B cell (primary cell): ENCODE measurements at regions not wholly inside any gene's neighbourhood (a gene's known extent, or its start where the extent isn't known, plus 50 kb on each side); places are given as distances from the start of the nearest gene placed in this dataset.

Experiments
- ATAC-seq: fragments of 200-7000 bp; cut with Tn5 transposase; one replicate; pipeline ENCODE4 v1.10.0; 2021; ENCODE audit warnings: low read depth, mild to moderate bottlenecking, moderate number of reproducible peaks, moderate library complexity
- CTCF ChIA-PET: fragments of 350-600 bp; sonication (Branson Sonifier 250); formaldehyde crosslinking; loops from one replicate; lab custom pipeline; 2021; ENCODE audit warnings: antibody characterized with exemption, inconsistent platforms; lab: Charles Lee
- POLR2A ChIA-PET: fragments of 350-600 bp; sonication (Branson Sonifier 250); formaldehyde crosslinking; loops from one replicate; lab custom pipeline; 2021; ENCODE audit warnings: antibody characterized with exemption; lab: Charles Lee
- DNase-seq: peaks from one replicate; pipeline ENCODE4 v3.0.0; 2013
- H2AFZ ChIP-seq: 2 replicates; pipeline ENCODE4 v1.6.1; 2012; ENCODE audit warnings: mild to moderate bottlenecking, low read depth, low read length; ENCODE audit not compliant: insufficient read depth, poor library complexity, severe bottlenecking
- H3K27ac ChIP-seq, 2 donors: 1 replicate in 1 of 2; 2 replicates in 1 of 2; pipeline ENCODE4 v1.5.1; 2012 to 2013; ENCODE audit warnings: low read length in 2 of 2, mild to moderate bottlenecking in 2 of 2, moderate library complexity in 1 of 2
- H3K27me3 ChIP-seq, 4 experiments: fragments of 200-600 bp in 1 of 4; sonication (generic) in 1 of 4; replicated peaks in 1 of 4; 1 replicate in 2 of 4; 2 replicates in 2 of 4; pipeline versions ENCODE4 v1.6.1 to v1.7.0; 2013 to 2016; ENCODE audit warnings: low read length in 3 of 4, mild to moderate bottlenecking in 2 of 4, mixed read lengths in 1 of 4, moderate library complexity in 1 of 4; ENCODE audit not compliant: insufficient read depth in 4 of 4, control insufficient read depth in 3 of 4; ENCODE audit errors: control extremely low read depth in 1 of 4
- H3K36me3 ChIP-seq, 2 experiments: replicated peaks in 1 of 2; 1 replicate in 1 of 2; 2 replicates in 1 of 2; pipeline versions ENCODE4 v1.6.1 to v1.7.1; 2013; ENCODE audit warnings: low read length in 1 of 2; ENCODE audit not compliant: insufficient read depth in 2 of 2, control insufficient read depth in 1 of 2; ENCODE audit errors: control extremely low read depth in 1 of 2, extremely low read depth in 1 of 2
- H3K4me1 ChIP-seq, 2 donors: fragments of 200-600 bp in 1 of 2; sonication (generic) in 1 of 2; 1 replicate in 1 of 2; 2 replicates in 1 of 2; pipeline versions ENCODE4 v1.5.1 to v1.6.1; 2013 to 2017; ENCODE audit warnings: low read length in 2 of 2; ENCODE audit not compliant: control insufficient read depth in 2 of 2, insufficient read depth in 2 of 2
- H3K4me2 ChIP-seq: replicated peaks from 2 replicates; pipeline ENCODE3; 2012; ENCODE audit warnings: mild to moderate bottlenecking, low read depth, low read length; ENCODE audit not compliant: poor library complexity, severe bottlenecking
- H3K4me3 ChIP-seq, 5 experiments: fragments of 200-600 bp in 1 of 5; sonication (generic) in 1 of 5; 1 replicate in 3 of 5; 2 replicates in 2 of 5; pipeline versions ENCODE4 v1.5.1 to v1.7.0; 2011 to 2016; ENCODE audit warnings: low read length in 4 of 5, mild to moderate bottlenecking in 4 of 5, low read depth in 2 of 5, control low read depth in 1 of 5, moderate library complexity in 1 of 5; ENCODE audit not compliant: insufficient read depth in 1 of 5; ENCODE audit errors: control extremely low read depth in 1 of 5, extremely low read depth in 1 of 5
- H3K79me2 ChIP-seq: fragments of 200-600 bp; sonication (generic); one replicate; pipeline ENCODE4 v1.6.0; 2016; ENCODE audit warnings: low read length; ENCODE audit not compliant: control insufficient read depth, insufficient read depth
- H3K9ac ChIP-seq: fragments of 200-600 bp; sonication (generic); 2 replicates; pipeline ENCODE4 v1.6.1; 2017; ENCODE audit warnings: mild to moderate bottlenecking, low read length, moderate library complexity
- H3K9me3 ChIP-seq, 3 donors: one replicate each; pipeline versions ENCODE4 v1.6.1 to v1.7.1; 2013; ENCODE audit warnings: low read length in 2 of 3; ENCODE audit not compliant: control insufficient read depth in 2 of 3, insufficient read depth in 1 of 3; ENCODE audit errors: control extremely low read depth in 1 of 3
- H4K20me1 ChIP-seq: 2 replicates; pipeline ENCODE4 v1.6.0; 2012; ENCODE audit warnings: mild to moderate bottlenecking, low read length; ENCODE audit not compliant: insufficient read depth, control insufficient read depth, poor library complexity, severe bottlenecking
- H3K27ac Mint-ChIP-seq: one replicate; pipeline ENCODE4 v1.8.0; 2021; ENCODE audit warnings: mixed read lengths
- H3K27me3 Mint-ChIP-seq: one replicate; pipeline ENCODE4 v1.8.0; 2021; ENCODE audit warnings: mixed read lengths
- H3K4me1 Mint-ChIP-seq: one replicate; pipeline ENCODE4 v1.8.0; 2021; ENCODE audit warnings: mixed read lengths
- H3K4me3 Mint-ChIP-seq: one replicate; pipeline ENCODE4 v1.8.0; 2021; ENCODE audit warnings: mixed read lengths
- H3K9me3 Mint-ChIP-seq: one replicate; pipeline ENCODE4 v1.8.0; 2022; ENCODE audit warnings: mixed read lengths; ENCODE audit not compliant: insufficient read depth
- EZH2 ChIP-seq: IDR thresholded peaks from 2 replicates; pipeline ENCODE4 v1.6.1; 2012; ENCODE audit warnings: borderline replicate concordance, low read depth, mild to moderate bottlenecking, moderate library complexity, low read length; ENCODE audit not compliant: insufficient read depth, poor library complexity, severe bottlenecking
- WGBS: methylation state at CpG from one replicate; pipeline ENCODE4 v1.1.5; 2013; ENCODE audit warnings: missing lambda C conversion rate; ENCODE audit not compliant: insufficient coverage; 5-methylcytosine and 5-hydroxymethylcytosine counted together
- intact Hi-C: fragments of 100-400 bp; cut with micrococcal nuclease; formaldehyde crosslinking; loops from one replicate; pipeline ENCODE4 v1.10.0; 2022
- TF ChIP-seq, protein P1 (sequence below): fragments of 200-600 bp; IDR thresholded peaks from one replicate; pipeline ENCODE4 v1.8.0; 2022; ENCODE audit warnings: antibody characterized with exemption, mild to moderate bottlenecking

- no peaks in the 10 kb centered on the region for H3K9me3 ChIP-seq
- no peak for TF ChIP-seq EZH2
- TF ChIP-seq, protein P1, sequence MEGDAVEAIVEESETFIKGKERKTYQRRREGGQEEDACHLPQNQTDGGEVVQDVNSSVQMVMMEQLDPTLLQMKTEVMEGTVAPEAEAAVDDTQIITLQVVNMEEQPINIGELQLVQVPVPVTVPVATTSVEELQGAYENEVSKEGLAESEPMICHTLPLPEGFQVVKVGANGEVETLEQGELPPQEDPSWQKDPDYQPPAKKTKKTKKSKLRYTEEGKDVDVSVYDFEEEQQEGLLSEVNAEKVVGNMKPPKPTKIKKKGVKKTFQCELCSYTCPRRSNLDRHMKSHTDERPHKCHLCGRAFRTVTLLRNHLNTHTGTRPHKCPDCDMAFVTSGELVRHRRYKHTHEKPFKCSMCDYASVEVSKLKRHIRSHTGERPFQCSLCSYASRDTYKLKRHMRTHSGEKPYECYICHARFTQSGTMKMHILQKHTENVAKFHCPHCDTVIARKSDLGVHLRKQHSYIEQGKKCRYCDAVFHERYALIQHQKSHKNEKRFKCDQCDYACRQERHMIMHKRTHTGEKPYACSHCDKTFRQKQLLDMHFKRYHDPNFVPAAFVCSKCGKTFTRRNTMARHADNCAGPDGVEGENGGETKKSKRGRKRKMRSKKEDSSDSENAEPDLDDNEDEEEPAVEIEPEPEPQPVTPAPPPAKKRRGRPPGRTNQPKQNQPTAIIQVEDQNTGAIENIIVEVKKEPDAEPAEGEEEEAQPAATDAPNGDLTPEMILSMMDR, result no peak
- intact Hi-C loops, result no loop called here
- CTCF ChIA-PET, result no interaction called here
- WGBS, result no CpG with 5 or more reads among the region's 2 CpGs
- no peaks in the 10 kb centered on the region for H3K4me1 ChIP-seq
- Mint-ChIP-seq H3K4me1 (no peaks in the 10 kb centered on the region), H3K27me3 (no peaks in the 10 kb centered on the region), H3K4me3 (no peak overlapping the region), H3K9me3 (no peaks in the 10 kb centered on the region), H3K27ac (no peak overlapping the region)
- no peaks in the 10 kb centered on the region for H3K79me2 ChIP-seq
- no peaks in the 10 kb centered on the region for H4K20me1 ChIP-seq
- H3K4me3 ChIP-seq, result no peak overlapping the region
- POLR2A ChIA-PET, result no interaction called here
- H3K36me3 ChIP-seq, result no peaks in the 10 kb centered on the region
- no peak overlapping the region for H3K27ac ChIP-seq
- no peak for DNase-seq
- no peak overlapping the region for H3K9ac ChIP-seq
- no peak overlapping the region for H2AFZ ChIP-seq
- H3K4me2 ChIP-seq, result no peak overlapping the region
- ATAC-seq, result no peak
- H3K27me3 ChIP-seq, result no peaks in the 10 kb centered on the region
These were observed 841.1 kb downstream of the CENPC start for GRCh38 chr4:66704243-66704642.

- H3K4me1 Mint-ChIP-seq, result no peaks in the 10 kb centered on the region
- ATAC-seq (no peak), DNase-seq (no peak)
- Histone ChIP-seq H4K20me1 (no peaks in the 10 kb centered on the region), H3K9ac (no peak overlapping the region), H3K4me1 (no peaks in the 10 kb centered on the region), H3K27ac (no peak overlapping the region), H3K4me2 (no peak overlapping the region), H3K27me3 (no peaks in the 10 kb centered on the region), H2AFZ (no peak overlapping the region), H3K36me3 (no peaks in the 10 kb centered on the region), H3K9me3 (no peaks in the 10 kb centered on the region), H3K79me2 (no peaks in the 10 kb centered on the region), H3K4me3 (no peak overlapping the region)
- no peak overlapping the region for H3K4me3 Mint-ChIP-seq
- H3K9me3 Mint-ChIP-seq, result peaks cover 2% of the 10 kb centered on the region
- ChIA-PET POLR2A (no interaction called here), CTCF (no interaction called here)
- no peak for TF ChIP-seq EZH2
- TF ChIP-seq, protein P1, result no peak
- WGBS, result no CpG with 5 or more reads among the region's 3 CpGs
- intact Hi-C loops, result no loop called here
- no peak overlapping the region for H3K27ac Mint-ChIP-seq
- no peaks in the 10 kb centered on the region for H3K27me3 Mint-ChIP-seq
These were observed 850.6 kb downstream of the CENPC start for GRCh38 chr4:66694739-66695138.
